ENCODE measurements at regions not wholly inside any gene's neighbourhood (a gene's known extent, or its start where the extent isn't known, plus 50 kb on each side); places are given as distances from the start of the nearest gene placed in this dataset.

DNA sequence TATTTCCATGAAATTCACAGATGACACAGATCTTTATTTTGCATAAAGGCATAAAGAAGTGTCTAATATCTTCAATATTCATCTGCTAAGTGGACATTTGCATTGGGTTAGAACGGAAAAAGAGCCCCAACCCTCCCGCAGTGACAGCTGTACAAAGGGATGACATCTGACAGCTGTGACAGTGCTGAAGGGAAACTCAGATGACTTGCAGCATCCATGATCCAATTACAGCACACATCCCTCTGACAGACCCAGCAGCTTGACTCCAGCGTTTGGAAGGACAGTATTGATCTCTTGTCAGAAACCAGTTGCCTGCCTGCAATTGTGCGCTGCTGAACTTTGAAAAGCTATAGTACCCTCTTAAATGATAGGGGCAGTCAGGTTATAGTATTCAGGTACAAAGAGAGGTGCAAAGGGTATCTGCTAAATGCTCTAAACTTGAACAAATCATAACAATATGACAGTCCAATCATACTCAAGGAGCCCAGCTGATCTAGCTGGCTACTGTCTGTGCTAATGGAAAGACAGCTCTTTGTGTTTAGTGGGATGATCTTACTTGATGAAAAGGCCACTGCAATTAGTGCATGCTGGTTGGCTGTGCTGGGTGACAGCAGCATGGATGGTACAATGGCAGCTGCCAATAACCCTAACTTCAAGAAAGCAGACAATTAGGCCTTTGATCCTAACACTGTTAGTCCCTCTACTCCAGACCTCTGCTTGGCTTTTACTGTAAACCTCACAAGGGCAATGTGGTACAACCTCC is 599.2 kb downstream of the NR4A2 start:
- TF ChIP-seq, protein P1, sequence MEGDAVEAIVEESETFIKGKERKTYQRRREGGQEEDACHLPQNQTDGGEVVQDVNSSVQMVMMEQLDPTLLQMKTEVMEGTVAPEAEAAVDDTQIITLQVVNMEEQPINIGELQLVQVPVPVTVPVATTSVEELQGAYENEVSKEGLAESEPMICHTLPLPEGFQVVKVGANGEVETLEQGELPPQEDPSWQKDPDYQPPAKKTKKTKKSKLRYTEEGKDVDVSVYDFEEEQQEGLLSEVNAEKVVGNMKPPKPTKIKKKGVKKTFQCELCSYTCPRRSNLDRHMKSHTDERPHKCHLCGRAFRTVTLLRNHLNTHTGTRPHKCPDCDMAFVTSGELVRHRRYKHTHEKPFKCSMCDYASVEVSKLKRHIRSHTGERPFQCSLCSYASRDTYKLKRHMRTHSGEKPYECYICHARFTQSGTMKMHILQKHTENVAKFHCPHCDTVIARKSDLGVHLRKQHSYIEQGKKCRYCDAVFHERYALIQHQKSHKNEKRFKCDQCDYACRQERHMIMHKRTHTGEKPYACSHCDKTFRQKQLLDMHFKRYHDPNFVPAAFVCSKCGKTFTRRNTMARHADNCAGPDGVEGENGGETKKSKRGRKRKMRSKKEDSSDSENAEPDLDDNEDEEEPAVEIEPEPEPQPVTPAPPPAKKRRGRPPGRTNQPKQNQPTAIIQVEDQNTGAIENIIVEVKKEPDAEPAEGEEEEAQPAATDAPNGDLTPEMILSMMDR (IDR thresholded peaks at IDR 0.05 in 4 of 5, conservative IDR thresholded peaks at IDR 0.05 in 1 of 5), result no peak
- TF ChIP-seq POLR2A (IDR thresholded peaks at IDR 0.05), result no peak
